Endothelial cell of umbilical vein (primary cell): ENCODE measurements at regions not wholly inside any gene's neighbourhood (a gene's known extent, or its start where the extent isn't known, plus 50 kb on each side); places are given as distances from the start of the nearest gene placed in this dataset.

Experiments
- BruUV-seq: library from RNA; stranded (reverse); fragments of 400-500 nt; replicated peaks from 2 replicates; lab custom pipeline; 2021; lab: Mats Ljungman, UMichigan
- CTCF ChIA-PET: fragments of 300-600, 350-600 bp; sonication (Branson Sonifier 250); formaldehyde crosslinking; loops from one replicate; lab custom pipeline; 2021; ENCODE audit warnings: antibody characterized with exemption, inconsistent platforms; lab: Charles Lee
- POLR2A ChIA-PET: fragments of 300-600, 350-600 bp; sonication (Branson Sonifier 250); formaldehyde crosslinking; loops from one replicate; lab custom pipeline; 2021; ENCODE audit warnings: antibody characterized with exemption, inconsistent platforms; lab: Charles Lee
- DNase-seq: peaks from one replicate; pipeline ENCODE4 v3.0.0-alpha.2; 2011; ENCODE audit warnings: low read depth, low spot score
- FAIRE-seq: peaks from 2 replicates; lab custom pipeline; 2011; peaks lifted over from hg19 to GRCh38; lab: Jason Lieb, UNC
- H2AFZ ChIP-seq: 2 replicates; pipeline ENCODE4 v1.6.0; 2012; ENCODE audit warnings: low read depth, low read length, control low read depth, inconsistent platforms
- H3K27ac ChIP-seq: 2 replicates; pipeline ENCODE4 v1.5.1; 2011; ENCODE audit warnings: low read depth, mild to moderate bottlenecking, control low read depth, low read length, moderate library complexity; ENCODE audit not compliant: insufficient read depth
- H3K27me3 ChIP-seq, 2 experiments: 2 replicates each; pipeline versions ENCODE4 v1.6.0 to v1.6.1; 2011; ENCODE audit warnings: low read length in 2 of 2, mixed read lengths in 1 of 2; ENCODE audit not compliant: control insufficient read depth in 2 of 2, insufficient read depth in 2 of 2
- H3K36me3 ChIP-seq, 2 experiments: 2 replicates in 1 of 2; 3 replicates in 1 of 2; pipeline ENCODE4 v1.5.1; 2011; ENCODE audit warnings: low read length in 2 of 2, mild to moderate bottlenecking in 1 of 2, moderate library complexity in 1 of 2; ENCODE audit not compliant: control insufficient read depth in 2 of 2, insufficient read depth in 2 of 2; ENCODE audit errors: extremely low read depth in 1 of 2
- H3K4me1 ChIP-seq: 3 replicates; pipeline ENCODE4 v1.5.1; 2011; ENCODE audit warnings: mild to moderate bottlenecking, low read length; ENCODE audit not compliant: control insufficient read depth, insufficient read depth; ENCODE audit errors: extremely low read depth
- H3K4me2 ChIP-seq: 2 replicates; pipeline ENCODE4 v1.6.1; 2011; ENCODE audit warnings: low read length, control low read depth, mixed read lengths; ENCODE audit not compliant: insufficient read depth
- H3K4me3 ChIP-seq, 3 experiments: fragments of 200-600 bp in 1 of 3; sonication (generic), shearing (Covaris generic) in 1 of 3; replicated peaks in 1 of 3; 2 replicates each; pipeline ENCODE4 v1.5.1; 2011 to 2016; ENCODE audit warnings: control low read depth in 3 of 3, low read length in 3 of 3, mild to moderate bottlenecking in 2 of 3, inconsistent platforms in 1 of 3, low read depth in 1 of 3, moderate library complexity in 1 of 3; ENCODE audit not compliant: insufficient read depth in 1 of 3
- H3K79me2 ChIP-seq: 2 replicates; pipeline ENCODE4 v1.6.0; 2012; ENCODE audit warnings: low read length, inconsistent platforms; ENCODE audit not compliant: control insufficient read depth, insufficient read depth
- H3K9ac ChIP-seq: replicated peaks from 2 replicates; pipeline ENCODE3; 2011; ENCODE audit warnings: low read length, control low read depth; ENCODE audit not compliant: insufficient read depth; ENCODE audit errors: extremely low read depth
- H3K9me1 ChIP-seq: replicated peaks from 3 replicates; pipeline ENCODE4 v1.6.0; 2011; ENCODE audit warnings: mild to moderate bottlenecking, low read length; ENCODE audit not compliant: control insufficient read depth, insufficient read depth; ENCODE audit errors: extremely low read depth
- H3K9me3 ChIP-seq: replicated peaks from 2 replicates; pipeline ENCODE4 v1.5.1; 2012; ENCODE audit warnings: low read length, inconsistent platforms; ENCODE audit not compliant: control insufficient read depth, insufficient read depth
- H4K20me1 ChIP-seq: replicated peaks from 2 replicates; pipeline ENCODE3; 2011; ENCODE audit warnings: mild to moderate bottlenecking, low read length; ENCODE audit not compliant: control insufficient read depth, insufficient read depth; ENCODE audit errors: extremely low read depth
- CTCF ChIP-seq, 2 donors: IDR thresholded peaks; 1 replicate in 1 of 2; 2 replicates in 1 of 2; pipeline ENCODE4 v1.5.1; 2011; ENCODE audit warnings: low read length in 2 of 2, mild to moderate bottlenecking in 2 of 2, moderate library complexity in 2 of 2, control low read depth in 1 of 2, inconsistent platforms in 1 of 2, low read depth in 1 of 2; ENCODE audit not compliant: insufficient read depth in 1 of 2; ENCODE audit errors: extremely low read depth in 1 of 2
- EZH2 ChIP-seq: IDR thresholded peaks from 2 replicates; pipeline ENCODE4 v1.6.1; 2012; ENCODE audit warnings: borderline replicate concordance, low read depth, mild to moderate bottlenecking, moderate library complexity, low read length, inconsistent platforms; ENCODE audit not compliant: severe bottlenecking
- FOS ChIP-seq: IDR thresholded peaks from 2 replicates; pipeline ENCODE4 v1.6.1; 2011; ENCODE audit warnings: mild to moderate bottlenecking, low read length, moderate library complexity, borderline replicate concordance; ENCODE audit not compliant: insufficient read depth
- GATA2 ChIP-seq: IDR thresholded peaks from 2 replicates; pipeline ENCODE4 v1.7.0; 2011; ENCODE audit warnings: low read depth, mild to moderate bottlenecking, moderate library complexity, mixed read lengths, low read length; ENCODE audit not compliant: insufficient read length, insufficient read depth
- JUN ChIP-seq: IDR thresholded peaks from 2 replicates; pipeline ENCODE4 v1.6.1; 2011; ENCODE audit warnings: borderline replicate concordance, low read depth; ENCODE audit not compliant: insufficient read length, insufficient read depth
- MYC ChIP-seq: IDR thresholded peaks from one replicate; pipeline ENCODE4 v1.6.1; 2011; ENCODE audit warnings: mild to moderate bottlenecking, low read depth, low read length
- POLR2A ChIP-seq: IDR thresholded peaks from 2 replicates; pipeline ENCODE4 v1.6.1; 2012; ENCODE audit warnings: low read depth, mild to moderate bottlenecking, control low read depth, low read length
- POLR2AphosphoS5 ChIP-seq: IDR thresholded peaks from 2 replicates; pipeline ENCODE4 v1.6.1; 2012; ENCODE audit warnings: low read depth, mild to moderate bottlenecking, control low read depth, low read length, moderate library complexity; ENCODE audit not compliant: insufficient read depth
- dilution Hi-C: fragments of 300-500 bp; cut with MboI; formaldehyde crosslinking; loops from one replicate; pipeline ENCODE4 v1.15.0; 2019; ENCODE audit warnings: low sequenced_read_pairs; ENCODE audit not compliant: extremely low pct_ligation_motif_present
- intact Hi-C: fragments of 100-400 bp; cut with micrococcal nuclease; formaldehyde crosslinking; loops from one replicate; pipeline ENCODE4 v1.10.0; 2022
- TF ChIP-seq, protein P1 (sequence below): IDR thresholded peaks from 2 replicates; pipeline ENCODE4 v1.6.1; 2011; ENCODE audit not compliant: insufficient read depth, insufficient read length

DNA sequence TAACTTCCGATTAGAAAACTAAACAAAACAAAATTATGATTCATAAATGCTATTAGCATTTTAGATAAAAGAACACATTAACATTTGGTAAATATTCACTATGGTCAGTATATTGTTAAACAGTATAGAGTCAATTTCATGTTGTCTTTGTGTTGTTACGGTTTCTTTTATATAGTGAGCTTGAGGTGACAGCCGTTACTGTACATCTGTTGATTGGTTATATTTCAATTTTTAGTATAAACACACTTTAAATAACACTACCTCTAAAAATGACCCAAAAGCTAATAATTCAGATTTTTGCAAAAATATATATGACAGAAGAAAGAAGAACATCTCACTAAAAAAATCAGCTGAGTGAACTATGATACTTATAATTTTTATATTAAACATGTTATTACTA is 249.0 kb upstream of the LUZP2 start:
- Histone ChIP-seq H3K79me2 (no peaks in the 10 kb centered on the region), H3K9ac (no peak overlapping the region), H3K9me3 (no peaks in the 10 kb centered on the region), H3K27ac (no peak overlapping the region), H3K4me2 (no peak overlapping the region), H3K36me3 (no peaks in the 10 kb centered on the region), H4K20me1 (no peaks in the 10 kb centered on the region), H2AFZ (no peak overlapping the region), H3K4me3 (no peak overlapping the region), H3K4me1 (no peaks in the 10 kb centered on the region), H3K27me3 (no peaks in the 10 kb centered on the region), H3K9me1 (no peaks in the 10 kb centered on the region)
- dilution Hi-C loops (no loop called here), intact Hi-C loops (no loop called here)
- no peak for FAIRE-seq
- BruUV-seq = no TSS peak
- no peak for DNase-seq
- TF ChIP-seq FOS (no peak), POLR2A (no peak), POLR2AphosphoS5 (no peak), MYC (no peak), GATA2 (no peak), CTCF (IDR thresholded peaks at IDR 0.05; ENCODE audit: extremely low read depth in 1 of 2, insufficient read depth in 1 of 2, low read depth in 1 of 2, low read length in 2 of 2) (no peak), JUN (no peak), EZH2 (no peak)
- TF ChIP-seq, protein P1, sequence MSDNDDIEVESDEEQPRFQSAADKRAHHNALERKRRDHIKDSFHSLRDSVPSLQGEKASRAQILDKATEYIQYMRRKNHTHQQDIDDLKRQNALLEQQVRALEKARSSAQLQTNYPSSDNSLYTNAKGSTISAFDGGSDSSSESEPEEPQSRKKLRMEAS = no peak
- ChIA-PET POLR2A (no interaction called here), CTCF (no interaction called here)
